ENCODE measurements at regions not wholly inside any gene's neighbourhood (a gene's known extent, or its start where the extent isn't known, plus 50 kb on each side); places are given as distances from the start of the nearest gene placed in this dataset.
A peak's percentile ranks its signal among the peaks of the same experiment; 100 is the strongest.

- no peak for TF ChIP-seq CTCF (IDR thresholded peaks at IDR 0.05; ENCODE audit: control extremely low read depth, extremely low read depth)
- no peaks in the 10 kb centered on the region for H3K9me3 ChIP-seq (ENCODE audit: control insufficient read depth in 4 of 4, insufficient read depth in 3 of 4, low read length in 3 of 4)
- peaks cover 0 to 30% (median 10%) of the 10 kb centered on the region in 5 donors for H3K4me1 ChIP-seq (ENCODE audit: control insufficient read depth in 5 of 5, insufficient read depth in 5 of 5, low read length in 5 of 5)
- ATAC-seq (ENCODE audit: insufficient read depth, low FRiP score) (no peak), DNase-seq (peak; percentile 59 to 94 (median 93))
- H3K9ac ChIP-seq (ENCODE audit: insufficient read depth in 1 of 2, low read length in 2 of 2): peak overlapping the region in 1 of 2 donors; percentile 73
- H3K27me3 ChIP-seq (ENCODE audit: control insufficient read depth in 3 of 3, insufficient read depth in 3 of 3, low read length in 2 of 3): no peaks in the 10 kb centered on the region
- no peaks in the 10 kb centered on the region for H3K36me3 ChIP-seq (ENCODE audit: control insufficient read depth in 4 of 4, insufficient read depth in 4 of 4, low read length in 4 of 4)
- peak overlapping the region in 1 of 2 donors; percentile 40 for H3K27ac ChIP-seq (ENCODE audit: low read depth in 1 of 2, low read length in 1 of 2)
- WGBS, 2 donors: 45 to 53% methylated on average over 5 of the region's 5 CpGs
- no peak overlapping the region for H3K4me3 ChIP-seq
Measured at GRCh38 chr3:73719413-73719851, 94.7 kb upstream of the PDZRN3 start.

- 66 to 84% methylated on average over 5 of the region's 5 CpGs for WGBS, 2 donors
- ATAC-seq (ENCODE audit: insufficient read depth, low FRiP score) (no peak), DNase-seq (peak in 1 of 3 donors; percentile 49)
- Histone ChIP-seq H3K9me3 (ENCODE audit: control insufficient read depth in 4 of 4, insufficient read depth in 3 of 4, low read length in 3 of 4) (peaks cover 0 to 3% (median 0%) of the 10 kb centered on the region in 4 donors), H3K4me3 (no peak overlapping the region), H3K9ac (ENCODE audit: insufficient read depth in 1 of 2, low read length in 2 of 2) (peak overlapping the region in 1 of 2 donors; percentile 54), H3K4me1 (ENCODE audit: control insufficient read depth in 5 of 5, insufficient read depth in 5 of 5, low read length in 5 of 5) (peaks cover 0 to 30% (median 10%) of the 10 kb centered on the region in 5 donors), H3K27ac (ENCODE audit: low read depth in 1 of 2, low read length in 1 of 2) (no peak overlapping the region), H3K27me3 (ENCODE audit: control insufficient read depth in 3 of 3, insufficient read depth in 3 of 3, low read length in 2 of 3) (no peaks in the 10 kb centered on the region), H3K36me3 (ENCODE audit: control insufficient read depth in 4 of 4, insufficient read depth in 4 of 4, low read length in 4 of 4) (no peaks in the 10 kb centered on the region)
- no peak for TF ChIP-seq CTCF (IDR thresholded peaks at IDR 0.05; ENCODE audit: control extremely low read depth, extremely low read depth)
Measured at GRCh38 chr3:73718326-73719110, 93.8 kb upstream of the PDZRN3 start.

GRCh38 chr3:73716418-73716817 lies 91.7 kb upstream of the PDZRN3 start:
- no peak for TF ChIP-seq CTCF (IDR thresholded peaks at IDR 0.05; ENCODE audit: control extremely low read depth, extremely low read depth)
- DNase-seq (no peak), ATAC-seq (ENCODE audit: insufficient read depth, low FRiP score) (no peak)
- Histone ChIP-seq H3K9me3 (ENCODE audit: control insufficient read depth in 4 of 4, insufficient read depth in 3 of 4, low read length in 3 of 4) (peaks cover 0 to 3% (median 0%) of the 10 kb centered on the region in 4 donors), H3K36me3 (ENCODE audit: control insufficient read depth in 4 of 4, insufficient read depth in 4 of 4, low read length in 4 of 4) (no peaks in the 10 kb centered on the region), H3K4me1 (ENCODE audit: control insufficient read depth in 5 of 5, insufficient read depth in 5 of 5, low read length in 5 of 5) (peaks cover 0 to 30% (median 10%) of the 10 kb centered on the region in 5 donors), H3K27me3 (ENCODE audit: control insufficient read depth in 3 of 3, insufficient read depth in 3 of 3, low read length in 2 of 3) (no peaks in the 10 kb centered on the region), H3K4me3 (no peak overlapping the region), H3K9ac (ENCODE audit: insufficient read depth in 1 of 2, low read length in 2 of 2) (no peak overlapping the region), H3K27ac (ENCODE audit: low read depth in 1 of 2, low read length in 1 of 2) (no peak overlapping the region)
- 85 to 91% methylated on average over 3 of the region's 3 CpGs for WGBS, 2 donors

Measured in lung (tissue), 11 donors.